ENCODE measurements at regions not wholly inside any gene's neighbourhood (a gene's known extent, or its start where the extent isn't known, plus 50 kb on each side); places are given as distances from the start of the nearest gene placed in this dataset.

GRCh38 chr3:23078735-23079134, 124.4 kb upstream of the UBE2E2 start:
- H2BK120ac ChIP-seq (ENCODE audit: insufficient read depth, low read length, poor library complexity), result no peak overlapping the region
- no peak overlapping the region for H3K9ac ChIP-seq (ENCODE audit: low read length)
- no peak overlapping the region for H3K4me3 ChIP-seq (ENCODE audit: low read depth, low read length)
- H3K27me3 ChIP-seq (ENCODE audit: insufficient read depth, low read length), result no peaks in the 10 kb centered on the region
- no peaks in the 10 kb centered on the region for H3K9me3 ChIP-seq (ENCODE audit: insufficient read depth, low read depth, low read length)
- no peak overlapping the region for H3K4ac ChIP-seq (ENCODE audit: low read depth, low read length)
- H3K4me1 ChIP-seq (ENCODE audit: control insufficient read depth in 1 of 2, insufficient read depth in 2 of 2, low read length in 2 of 2), result no peaks in the 10 kb centered on the region
- no peak overlapping the region for H3K14ac ChIP-seq (ENCODE audit: low read length)
- H2BK12ac ChIP-seq (ENCODE audit: low read length), result no peak overlapping the region
- no peak overlapping the region for H2BK5ac ChIP-seq (ENCODE audit: low read depth, low read length, poor library complexity)
- no peak overlapping the region for H2AFZ ChIP-seq (ENCODE audit: insufficient read depth, low read length, poor library complexity)
- no peaks in the 10 kb centered on the region for H3K79me1 ChIP-seq (ENCODE audit: low read length)
- no peak overlapping the region for H3K4me2 ChIP-seq (ENCODE audit: low read length)
- H2AK5ac ChIP-seq (ENCODE audit: low read length), result no peak overlapping the region
- H4K12ac ChIP-seq (ENCODE audit: low read depth, low read length), result no peak overlapping the region
- no peaks in the 10 kb centered on the region for H3K79me2 ChIP-seq (ENCODE audit: control insufficient read depth, insufficient read depth, low read length, poor library complexity)
- WGBS (ENCODE audit: extremely low coverage, insufficient coverage, insufficient read length), result no CpG with 5 or more reads among the region's 6 CpGs
- H3K23ac ChIP-seq (ENCODE audit: low read length), result no peak overlapping the region
- H3K27ac ChIP-seq (ENCODE audit: low read depth, low read length), result no peak overlapping the region
- no peak for DNase-seq
- no peak overlapping the region for H4K91ac ChIP-seq (ENCODE audit: low read depth, low read length)
- H3K36me3 ChIP-seq (ENCODE audit: control insufficient read depth in 1 of 2, insufficient read depth in 2 of 2, low read length in 2 of 2), result no peaks in the 10 kb centered on the region
- H3K18ac ChIP-seq (ENCODE audit: low read length), result no peak overlapping the region
- no peak overlapping the region for H4K8ac ChIP-seq (ENCODE audit: low read depth, low read length)

- Histone ChIP-seq H3K23ac (ENCODE audit: low read length) (no peak overlapping the region), H3K79me2 (ENCODE audit: control insufficient read depth, insufficient read depth, low read length, poor library complexity) (no peaks in the 10 kb centered on the region), H3K4me1 (ENCODE audit: control insufficient read depth in 1 of 2, insufficient read depth in 2 of 2, low read length in 2 of 2) (no peaks in the 10 kb centered on the region), H3K9me3 (ENCODE audit: insufficient read depth, low read depth, low read length) (no peaks in the 10 kb centered on the region), H2AK5ac (ENCODE audit: low read length) (no peak overlapping the region), H3K4me3 (ENCODE audit: low read depth, low read length) (no peak overlapping the region), H4K91ac (ENCODE audit: low read depth, low read length) (no peak overlapping the region), H3K14ac (ENCODE audit: low read length) (no peak overlapping the region), H4K8ac (ENCODE audit: low read depth, low read length) (no peak overlapping the region), H3K27me3 (ENCODE audit: insufficient read depth, low read length) (no peaks in the 10 kb centered on the region), H3K79me1 (ENCODE audit: low read length) (no peaks in the 10 kb centered on the region), H2AFZ (ENCODE audit: insufficient read depth, low read length, poor library complexity) (no peak overlapping the region), H3K18ac (ENCODE audit: low read length) (no peak overlapping the region), H2BK5ac (ENCODE audit: low read depth, low read length, poor library complexity) (no peak overlapping the region), H3K4ac (ENCODE audit: low read depth, low read length) (no peak overlapping the region), H3K36me3 (ENCODE audit: control insufficient read depth in 1 of 2, insufficient read depth in 2 of 2, low read length in 2 of 2) (no peaks in the 10 kb centered on the region), H3K9ac (ENCODE audit: low read length) (no peak overlapping the region), H2BK12ac (ENCODE audit: low read length) (no peak overlapping the region), H3K27ac (ENCODE audit: low read depth, low read length) (no peak overlapping the region), H3K4me2 (ENCODE audit: low read length) (no peak overlapping the region), H4K12ac (ENCODE audit: low read depth, low read length) (no peak overlapping the region), H2BK120ac (ENCODE audit: insufficient read depth, low read length, poor library complexity) (no peak overlapping the region)
- peak in 1 of 2 donors; percentile 39 for DNase-seq
- no CpG with 5 or more reads among the region's 7 CpGs for WGBS (ENCODE audit: extremely low coverage, insufficient coverage, insufficient read length)
These were observed 123.2 kb upstream of the UBE2E2 start for GRCh38 chr3:23079976-23080375.

- Histone ChIP-seq H2AFZ (ENCODE audit: insufficient read depth, low read length, poor library complexity) (no peak overlapping the region), H4K8ac (ENCODE audit: low read depth, low read length) (no peak overlapping the region), H2AK5ac (ENCODE audit: low read length) (no peak overlapping the region), H2BK5ac (ENCODE audit: low read depth, low read length, poor library complexity) (no peak overlapping the region), H3K9ac (ENCODE audit: low read length) (no peak overlapping the region), H4K91ac (ENCODE audit: low read depth, low read length) (no peak overlapping the region), H2BK120ac (ENCODE audit: insufficient read depth, low read length, poor library complexity) (no peak overlapping the region), H4K12ac (ENCODE audit: low read depth, low read length) (no peak overlapping the region), H3K4me3 (ENCODE audit: low read depth, low read length) (no peak overlapping the region), H3K79me2 (ENCODE audit: control insufficient read depth, insufficient read depth, low read length, poor library complexity) (no peaks in the 10 kb centered on the region), H3K27ac (ENCODE audit: low read depth, low read length) (no peak overlapping the region), H3K14ac (ENCODE audit: low read length) (no peak overlapping the region), H2BK12ac (ENCODE audit: low read length) (no peak overlapping the region), H3K4me2 (ENCODE audit: low read length) (no peak overlapping the region), H3K23ac (ENCODE audit: low read length) (no peak overlapping the region), H3K4ac (ENCODE audit: low read depth, low read length) (no peak overlapping the region), H3K79me1 (ENCODE audit: low read length) (no peaks in the 10 kb centered on the region), H3K9me3 (ENCODE audit: insufficient read depth, low read depth, low read length) (no peaks in the 10 kb centered on the region), H3K36me3 (ENCODE audit: control insufficient read depth in 1 of 2, insufficient read depth in 2 of 2, low read length in 2 of 2) (no peaks in the 10 kb centered on the region), H3K27me3 (ENCODE audit: insufficient read depth, low read length) (no peaks in the 10 kb centered on the region), H3K18ac (ENCODE audit: low read length) (no peak overlapping the region), H3K4me1 (ENCODE audit: control insufficient read depth in 1 of 2, insufficient read depth in 2 of 2, low read length in 2 of 2) (no peaks in the 10 kb centered on the region)
- DNase-seq, result no peak
- WGBS (ENCODE audit: extremely low coverage, insufficient coverage, insufficient read length), result no CpG with 5 or more reads among the region's 4 CpGs
These were observed 119.4 kb upstream of the UBE2E2 start for GRCh38 chr3:23083701-23084100.

- no peaks in the 10 kb centered on the region for H3K79me1 ChIP-seq (ENCODE audit: low read length)
- no peak overlapping the region for H3K9ac ChIP-seq (ENCODE audit: low read length)
- H3K9me3 ChIP-seq (ENCODE audit: insufficient read depth, low read depth, low read length), result no peaks in the 10 kb centered on the region
- H3K27ac ChIP-seq (ENCODE audit: low read depth, low read length), result no peak overlapping the region
- no peak for DNase-seq
- no peak overlapping the region for H4K12ac ChIP-seq (ENCODE audit: low read depth, low read length)
- H3K4me1 ChIP-seq (ENCODE audit: control insufficient read depth in 1 of 2, insufficient read depth in 2 of 2, low read length in 2 of 2), result no peaks in the 10 kb centered on the region
- H3K4me2 ChIP-seq (ENCODE audit: low read length), result no peak overlapping the region
- H4K8ac ChIP-seq (ENCODE audit: low read depth, low read length), result no peak overlapping the region
- H3K36me3 ChIP-seq (ENCODE audit: control insufficient read depth in 1 of 2, insufficient read depth in 2 of 2, low read length in 2 of 2), result no peaks in the 10 kb centered on the region
- H3K14ac ChIP-seq (ENCODE audit: low read length), result no peak overlapping the region
- no peak overlapping the region for H2BK12ac ChIP-seq (ENCODE audit: low read length)
- H2AK5ac ChIP-seq (ENCODE audit: low read length), result no peak overlapping the region
- H3K4me3 ChIP-seq (ENCODE audit: low read depth, low read length), result no peak overlapping the region
- no peak overlapping the region for H3K23ac ChIP-seq (ENCODE audit: low read length)
- no peak overlapping the region for H2AFZ ChIP-seq (ENCODE audit: insufficient read depth, low read length, poor library complexity)
- H4K91ac ChIP-seq (ENCODE audit: low read depth, low read length), result no peak overlapping the region
- no peaks in the 10 kb centered on the region for H3K27me3 ChIP-seq (ENCODE audit: insufficient read depth, low read length)
- H3K4ac ChIP-seq (ENCODE audit: low read depth, low read length), result no peak overlapping the region
- H2BK120ac ChIP-seq (ENCODE audit: insufficient read depth, low read length, poor library complexity), result no peak overlapping the region
- H3K79me2 ChIP-seq (ENCODE audit: control insufficient read depth, insufficient read depth, low read length, poor library complexity), result no peaks in the 10 kb centered on the region
- no peak overlapping the region for H3K18ac ChIP-seq (ENCODE audit: low read length)
- no peak overlapping the region for H2BK5ac ChIP-seq (ENCODE audit: low read depth, low read length, poor library complexity)
These were observed 118.8 kb upstream of the UBE2E2 start for GRCh38 chr3:23084367-23084766.
